Renal pelvis (tissue), 1 donor: ENCODE measurements at regions not wholly inside any gene's neighbourhood (a gene's known extent, or its start where the extent isn't known, plus 50 kb on each side); places are given as distances from the start of the nearest gene placed in this dataset.
"Not testable (repeated sequence)": the region's sequence is repeated elsewhere in the genome, so short reads cannot be mapped to it uniquely, and the experiment has no call there.

ENCODE experiments used
- DNase-seq: peaks from one replicate; pipeline ENCODE4 v3.0.0-alpha.2; 2013

GRCh38 chr20:12201289-12201991 lies 283.7 kb downstream of the BTBD3 start:
- DNase-seq = no peak

- no peak for DNase-seq
Measured at GRCh38 chr20:12203399-12203798, 285.7 kb downstream of the BTBD3 start.

GRCh38 chr20:12203981-12204380 lies 286.3 kb downstream of the BTBD3 start:
- no peak for DNase-seq

GRCh38 chr20:12207875-12208274 lies 290.2 kb downstream of the BTBD3 start:
- DNase-seq = no peak

- no peak for DNase-seq
Measured at GRCh38 chr20:12210591-12210990, 292.9 kb downstream of the BTBD3 start.

GRCh38 chr20:12211361-12211760 lies 293.7 kb downstream of the BTBD3 start:
- no peak for DNase-seq

GRCh38 chr20:12217382-12217781 lies 299.7 kb downstream of the BTBD3 start:
- DNase-seq = no peak

GRCh38 chr20:12219798-12220197 lies 302.1 kb downstream of the BTBD3 start:
- DNase-seq = no peak

GRCh38 chr20:12223057-12223456 lies 305.4 kb downstream of the BTBD3 start:
- DNase-seq = no peak

GRCh38 chr20:12225898-12226297 lies 308.2 kb downstream of the BTBD3 start:
- no peak for DNase-seq

GRCh38 chr20:12229891-12230290 lies 312.2 kb downstream of the BTBD3 start:
- no peak for DNase-seq

GRCh38 chr20:12237772-12238171 lies 320.1 kb downstream of the BTBD3 start:
- DNase-seq = no peak

GRCh38 chr20:12241065-12241464 lies 323.4 kb downstream of the BTBD3 start:
- no peak for DNase-seq

GRCh38 chr20:12243327-12243726 lies 325.6 kb downstream of the BTBD3 start:
- no peak for DNase-seq

GRCh38 chr20:12248481-12248880 lies 330.8 kb downstream of the BTBD3 start:
- DNase-seq = no peak

- not testable (repeated sequence) for DNase-seq
Measured at GRCh38 chr20:12250661-12251060, 333.0 kb downstream of the BTBD3 start.

GRCh38 chr20:12252793-12253192 lies 335.1 kb downstream of the BTBD3 start:
- no peak for DNase-seq

- DNase-seq = no peak
Measured at GRCh38 chr20:12255461-12255970, 337.8 kb downstream of the BTBD3 start.

- no peak for DNase-seq
Measured at GRCh38 chr20:12256806-12257205, 339.1 kb downstream of the BTBD3 start.

- no peak for DNase-seq
Measured at GRCh38 chr20:12262747-12263146, 345.1 kb downstream of the BTBD3 start.

GRCh38 chr20:12264711-12265110 lies 347.0 kb downstream of the BTBD3 start:
- no peak for DNase-seq

- DNase-seq = no peak
Measured at GRCh38 chr20:12265662-12266061, 348.0 kb downstream of the BTBD3 start.

- DNase-seq = no peak
Measured at GRCh38 chr20:12269579-12269978, 351.9 kb downstream of the BTBD3 start.

GRCh38 chr20:12270863-12271262 lies 353.2 kb downstream of the BTBD3 start:
- DNase-seq = no peak
